Hepatocyte (in vitro differentiated cells): ENCODE measurements at regions not wholly inside any gene's neighbourhood (a gene's known extent, or its start where the extent isn't known, plus 50 kb on each side); places are given as distances from the start of the nearest gene placed in this dataset. TPM values are rescaled to one million over a fixed set of nuclear protein-coding genes. Genes with fewer than 3 reads are reported as not detected.

Source experiments
- DNase-seq: peaks from one replicate; pipeline ENCODE4 v3.0.0-alpha.2; 2016; ENCODE audit warnings: low spot score
- H2AFZ ChIP-seq: fragments of 200-600 bp; sonication (generic); 2 replicates; pipeline ENCODE4 v1.6.0; 2016; ENCODE audit warnings: antibody characterized with exemption, mild to moderate bottlenecking
- H3K27ac ChIP-seq: fragments of 200-600 bp; sonication (generic); 2 replicates; pipeline ENCODE4 v1.5.1; 2016; ENCODE audit warnings: mild to moderate bottlenecking
- H3K27me3 ChIP-seq: fragments of 200-600 bp; sonication (generic); 2 replicates; pipeline ENCODE4 v1.6.1; 2016
- H3K36me3 ChIP-seq: fragments of 200-600 bp; sonication (generic); replicated peaks from 2 replicates; pipeline ENCODE4 v1.5.1; 2016; ENCODE audit warnings: low read depth; ENCODE audit not compliant: insufficient read depth
- H3K4me1 ChIP-seq: fragments of 200-600 bp; sonication (generic); 2 replicates; pipeline ENCODE4 v1.5.1; 2016; ENCODE audit warnings: mild to moderate bottlenecking, moderate library complexity; ENCODE audit not compliant: insufficient read depth
- H3K4me2 ChIP-seq: fragments of 200-600 bp; sonication (generic); 2 replicates; pipeline ENCODE4 v1.6.0; 2016
- H3K4me3 ChIP-seq: fragments of 200-600 bp; sonication (generic); 2 replicates; pipeline ENCODE4 v1.5.1; 2016; ENCODE audit warnings: mild to moderate bottlenecking
- H3K79me2 ChIP-seq: fragments of 200-600 bp; sonication (generic); 2 replicates; pipeline ENCODE4 v1.6.0; 2017; ENCODE audit warnings: mild to moderate bottlenecking
- H3K9me2 ChIP-seq: fragments of 200-600 bp; sonication (generic); replicated peaks from 2 replicates; pipeline ENCODE4 v1.6.0; 2017; ENCODE audit warnings: mild to moderate bottlenecking; ENCODE audit not compliant: insufficient read depth
- H3K9me3 ChIP-seq: fragments of 200-600 bp; sonication (generic); 2 replicates; pipeline ENCODE4 v1.5.1; 2016; ENCODE audit warnings: low read depth, mild to moderate bottlenecking
- H4K20me1 ChIP-seq: fragments of 200-600 bp; sonication (generic); 2 replicates; pipeline ENCODE4 v1.6.0; 2016; ENCODE audit warnings: mild to moderate bottlenecking; ENCODE audit not compliant: insufficient read depth, poor library complexity, severe bottlenecking
- CTCF ChIP-seq: fragments of 200-600 bp; sonication (generic); IDR thresholded peaks from 2 replicates; pipeline ENCODE4 v1.5.1; 2016; ENCODE audit warnings: antibody characterized with exemption, mild to moderate bottlenecking; ENCODE audit not compliant: poor library complexity
- EZH2 ChIP-seq: fragments of 200-600 bp; sonication (generic); IDR thresholded peaks from 2 replicates; pipeline ENCODE4 v1.6.1; 2016; ENCODE audit warnings: antibody characterized with exemption, mild to moderate bottlenecking, borderline replicate concordance
- EZH2phosphoT487 ChIP-seq: fragments of 200-600 bp; sonication (generic); IDR thresholded peaks from one replicate; pipeline ENCODE4 v1.6.1; 2018; ENCODE audit warnings: antibody characterized with exemption, mild to moderate bottlenecking, low read depth, moderate library complexity; ENCODE audit not compliant: unreplicated experiment, severe bottlenecking
- WGBS: methylation state at CpG from one replicate; pipeline ENCODE4 v1.1.6; 2016; ENCODE audit warnings: low lambda C conversion rate; ENCODE audit errors: missing lambda C conversion rate; 5-methylcytosine and 5-hydroxymethylcytosine counted together
- small RNA-seq: library from RNA; depleted of rRNA; stranded (forward); fragments of <200 nt; gene quantifications from one replicate; pipeline ENCODE3, GENCODE V24; 2014

- 68% methylated on average over 4 of the region's 4 CpGs for WGBS
- no peak overlapping the region for H2AFZ ChIP-seq
- TF ChIP-seq CTCF (no peak), EZH2 (no peak), EZH2phosphoT487 (no peak)
Observed at GRCh38 chr4:54800831-54801530, 143.2 kb downstream of the KIT start.

GRCh38 chr4:54794579-54794978 is 136.8 kb downstream of the KIT start:
- Histone ChIP-seq H2AFZ (no peak overlapping the region), H3K79me2 (no peaks in the 10 kb centered on the region), H3K9me3 (no peaks in the 10 kb centered on the region), H3K27ac (no peak overlapping the region), H3K27me3 (no peaks in the 10 kb centered on the region), H3K9me2 (no peaks in the 10 kb centered on the region), H3K36me3 (no peaks in the 10 kb centered on the region), H3K4me1 (no peaks in the 10 kb centered on the region), H3K4me2 (no peak overlapping the region), H4K20me1 (no peaks in the 10 kb centered on the region), H3K4me3 (no peak overlapping the region)
- WGBS = 77% methylated on average over 4 of the region's 4 CpGs
- no peak for DNase-seq
- TF ChIP-seq EZH2phosphoT487 (no peak), EZH2 (no peak), CTCF (no peak)

More at GRCh38 chr4:54800831-54801530, 143.2 kb downstream of the KIT start:
- Histone ChIP-seq H3K4me2 (no peak overlapping the region), H3K79me2 (no peaks in the 10 kb centered on the region), H3K36me3 (no peaks in the 10 kb centered on the region), H3K4me1 (no peaks in the 10 kb centered on the region), H3K9me3 (no peaks in the 10 kb centered on the region), H3K27me3 (no peaks in the 10 kb centered on the region), H3K4me3 (no peak overlapping the region), H3K9me2 (no peaks in the 10 kb centered on the region), H3K27ac (no peak overlapping the region), H4K20me1 (no peaks in the 10 kb centered on the region)
- no peak for DNase-seq

GRCh38 chr4:54793856-54794422 is 136.2 kb downstream of the KIT start:
- Histone ChIP-seq H3K79me2 (no peaks in the 10 kb centered on the region), H3K27me3 (no peaks in the 10 kb centered on the region), H2AFZ (no peak overlapping the region), H4K20me1 (no peaks in the 10 kb centered on the region), H3K27ac (no peak overlapping the region), H3K9me2 (no peaks in the 10 kb centered on the region), H3K4me1 (no peaks in the 10 kb centered on the region), H3K4me2 (no peak overlapping the region), H3K36me3 (no peaks in the 10 kb centered on the region), H3K4me3 (no peak overlapping the region), H3K9me3 (no peaks in the 10 kb centered on the region)
- WGBS = 64% methylated on average over 2 of the region's 2 CpGs
- no peak for DNase-seq
- no peak for TF ChIP-seq CTCF
- no peak for TF ChIP-seq EZH2
- no peak for TF ChIP-seq EZH2phosphoT487

Small RNA genes in the stretch of these regions (small RNA-seq; reads per million reads assigned to genes)
- not detected for gene RPL38P3
